Bronchial epithelial cell (primary cell): ENCODE measurements at regions not wholly inside any gene's neighbourhood (a gene's known extent, or its start where the extent isn't known, plus 50 kb on each side); places are given as distances from the start of the nearest gene placed in this dataset.

Source experiments
- DNase-seq: peaks from one replicate; pipeline ENCODE4 v3.0.0-alpha.2; 2010; ENCODE audit warnings: low read depth
- FAIRE-seq: peaks from 2 replicates; lab custom pipeline; 2011; peaks lifted over from hg19 to GRCh38; lab: Jason Lieb, UNC
- H3K27me3 ChIP-seq: 2 replicates; pipeline ENCODE4 v1.5.1; 2011; ENCODE audit warnings: low read length; ENCODE audit not compliant: control insufficient read depth, insufficient read depth
- H3K36me3 ChIP-seq: 2 replicates; pipeline ENCODE4 v1.5.1; 2011; ENCODE audit warnings: low read length; ENCODE audit not compliant: control insufficient read depth, insufficient read depth
- H3K4me3 ChIP-seq: 2 replicates; pipeline ENCODE4 v1.5.1; 2011; ENCODE audit warnings: mild to moderate bottlenecking, low read depth, low read length, control low read depth
- CTCF ChIP-seq: IDR thresholded peaks from 2 replicates; pipeline ENCODE4 v1.5.1; 2011; ENCODE audit warnings: mild to moderate bottlenecking, moderate library complexity, low read length, control low read depth, inconsistent platforms; ENCODE audit not compliant: insufficient read depth, severe bottlenecking

GRCh38 chr4:82192017-82192673, 181.6 kb downstream of the HNRNPD start:
- H3K36me3 ChIP-seq, result no peaks in the 10 kb centered on the region
- no peaks in the 10 kb centered on the region for H3K27me3 ChIP-seq
- FAIRE-seq (peak; percentile 55), DNase-seq (no peak)
- no peak for TF ChIP-seq CTCF
- H3K4me3 ChIP-seq, result no peak overlapping the region

DNA sequence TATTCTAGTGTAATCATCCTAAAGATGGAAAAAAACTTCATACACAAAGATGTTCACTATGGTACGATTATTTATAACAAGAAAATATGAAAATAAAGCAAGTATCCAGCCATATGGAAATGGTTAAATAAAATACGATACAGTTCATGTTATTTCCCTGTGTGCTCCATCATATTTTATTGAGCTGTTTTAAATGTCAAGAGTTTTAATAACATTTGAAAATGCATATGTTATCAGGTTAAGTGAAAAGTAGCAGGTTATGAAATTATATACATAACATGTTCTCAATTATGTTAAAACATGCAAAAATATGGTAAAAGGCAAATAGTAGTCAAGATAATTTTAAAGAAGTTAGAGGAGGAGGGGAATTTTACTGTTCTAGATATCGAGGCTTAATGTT, 192.0 kb downstream of the HNRNPD start:
- no peak for FAIRE-seq
- H3K36me3 ChIP-seq, result no peaks in the 10 kb centered on the region
- no peak overlapping the region for H3K4me3 ChIP-seq
- H3K27me3 ChIP-seq, result no peaks in the 10 kb centered on the region
- no peak for TF ChIP-seq CTCF
- DNase-seq, result no peak

- no peak for TF ChIP-seq CTCF
- FAIRE-seq (no peak), DNase-seq (no peak)
- Histone ChIP-seq H3K4me3 (no peak overlapping the region), H3K27me3 (no peaks in the 10 kb centered on the region), H3K36me3 (no peaks in the 10 kb centered on the region)
These were observed 201.6 kb downstream of the HNRNPD start for GRCh38 chr4:82172186-82172585.

GRCh38 chr4:82171531-82172155, 202.1 kb downstream of the HNRNPD start:
- Histone ChIP-seq H3K27me3 (no peaks in the 10 kb centered on the region), H3K4me3 (no peak overlapping the region), H3K36me3 (no peaks in the 10 kb centered on the region)
- FAIRE-seq, result no peak
- TF ChIP-seq CTCF, result no peak
- DNase-seq, result no peak

GRCh38 chr4:82149750-82150149, 224.0 kb downstream of the HNRNPD start:
- no peaks in the 10 kb centered on the region for H3K27me3 ChIP-seq
- no peak overlapping the region for H3K4me3 ChIP-seq
- DNase-seq (no peak), FAIRE-seq (no peak)
- no peaks in the 10 kb centered on the region for H3K36me3 ChIP-seq
- TF ChIP-seq CTCF, result no peak

GRCh38 chr4:82145850-82146249, 227.9 kb downstream of the HNRNPD start:
- FAIRE-seq (no peak), DNase-seq (no peak)
- no peaks in the 10 kb centered on the region for H3K36me3 ChIP-seq
- H3K27me3 ChIP-seq, result no peaks in the 10 kb centered on the region
- TF ChIP-seq CTCF, result no peak
- H3K4me3 ChIP-seq, result no peak overlapping the region
